ENCODE measurements at regions not wholly inside any gene's neighbourhood (a gene's known extent, or its start where the extent isn't known, plus 50 kb on each side); places are given as distances from the start of the nearest gene placed in this dataset.

GRCh38 chr11:129595038-129595962 lies 219.7 kb downstream of the BARX2 start:
- intact Hi-C loops (cut with DNase I) = no loop called here
- Histone ChIP-seq H3K27me3 (ENCODE audit: low read depth) (no peaks in the 10 kb centered on the region), H3K36me3 (no peaks in the 10 kb centered on the region), H3K27ac (no peak overlapping the region), H3K4me3 (no peak overlapping the region), H3K9me3 (no peaks in the 10 kb centered on the region), H3K4me1 (no peaks in the 10 kb centered on the region)
- TF ChIP-seq CTCF (IDR thresholded peaks at IDR 0.05) = no peak
- ATAC-seq = no peak
- DNase-seq = no peak

GRCh38 chr11:129596351-129596750 lies 219.3 kb upstream of the TMEM45B start:
- Histone ChIP-seq H3K27ac (no peak overlapping the region), H3K9me3 (no peaks in the 10 kb centered on the region), H3K27me3 (ENCODE audit: low read depth) (no peaks in the 10 kb centered on the region), H3K4me1 (no peaks in the 10 kb centered on the region), H3K4me3 (no peak overlapping the region), H3K36me3 (no peaks in the 10 kb centered on the region)
- DNase-seq (no peak), ATAC-seq (no peak)
- intact Hi-C loops (cut with DNase I) = no loop called here
- no peak for TF ChIP-seq CTCF (IDR thresholded peaks at IDR 0.05)

DNA sequence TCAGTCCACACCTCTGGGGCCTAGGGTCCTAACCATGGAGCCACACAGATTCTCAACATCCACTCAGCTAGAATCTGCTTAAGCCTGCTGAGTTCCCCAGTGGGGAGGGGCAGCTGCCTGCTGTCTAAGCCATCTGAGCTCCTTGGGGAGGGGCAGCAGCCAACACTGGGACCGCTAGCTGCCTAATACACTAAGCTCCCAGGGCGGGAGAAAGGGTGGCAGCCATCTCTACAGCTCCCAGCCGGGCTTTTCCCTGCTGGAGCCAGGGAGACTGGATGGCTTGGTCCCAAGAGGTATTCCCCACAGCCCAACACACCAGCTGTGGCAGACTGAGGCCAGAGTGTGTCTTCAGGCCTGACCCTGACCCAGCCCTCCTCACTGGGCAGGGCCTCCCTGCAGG lies 217.3 kb upstream of the TMEM45B start:
- Histone ChIP-seq H3K27me3 (ENCODE audit: low read depth) (no peaks in the 10 kb centered on the region), H3K4me3 (no peak overlapping the region), H3K36me3 (no peaks in the 10 kb centered on the region), H3K4me1 (no peaks in the 10 kb centered on the region), H3K9me3 (no peaks in the 10 kb centered on the region), H3K27ac (no peak overlapping the region)
- intact Hi-C loops (cut with DNase I) = no loop called here
- TF ChIP-seq CTCF (IDR thresholded peaks at IDR 0.05) = no peak
- ATAC-seq (no peak), DNase-seq (no peak)

GRCh38 chr11:129605815-129606214 lies 209.8 kb upstream of the TMEM45B start:
- Histone ChIP-seq H3K4me3 (no peak overlapping the region), H3K4me1 (no peaks in the 10 kb centered on the region), H3K36me3 (no peaks in the 10 kb centered on the region), H3K27me3 (ENCODE audit: low read depth) (no peaks in the 10 kb centered on the region), H3K27ac (no peak overlapping the region), H3K9me3 (no peaks in the 10 kb centered on the region)
- DNase-seq = no peak
- TF ChIP-seq CTCF (IDR thresholded peaks at IDR 0.05) = no peak
- ATAC-seq = no peak
- intact Hi-C loops (cut with DNase I) = no loop called here

- Histone ChIP-seq H3K4me3 (no peak overlapping the region), H3K27me3 (ENCODE audit: low read depth) (no peaks in the 10 kb centered on the region)
- ATAC-seq = no peak
These were observed 206.9 kb upstream of the TMEM45B start for GRCh38 chr11:129608711-129609110.

More at GRCh38 chr11:129608711-129609110, 206.9 kb upstream of the TMEM45B start:
- H3K4me1 ChIP-seq = no peaks in the 10 kb centered on the region
- intact Hi-C loops (cut with DNase I) = no loop called here
- no peak overlapping the region for H3K27ac ChIP-seq
- TF ChIP-seq CTCF (IDR thresholded peaks at IDR 0.05) = no peak
- no peak for DNase-seq
- H3K9me3 ChIP-seq = no peaks in the 10 kb centered on the region
- H3K36me3 ChIP-seq = no peaks in the 10 kb centered on the region
